ENCODE measurements at regions not wholly inside any gene's neighbourhood (a gene's known extent, or its start where the extent isn't known, plus 50 kb on each side); places are given as distances from the start of the nearest gene placed in this dataset.

GRCh38 chr2:177014946-177015345 lies 197.6 kb upstream of the HNRNPA3 start:
- CTCF ChIA-PET (ENCODE audit: low intra/inter-chr PET ratio, low total read pairs): no interaction called here
- ATAC-seq: no peak
- Histone ChIP-seq H3K9me3 (ENCODE audit: low read length) (no peaks in the 10 kb centered on the region), H3K36me3 (replicated peaks in 1 of 2; ENCODE audit: control insufficient read depth in 1 of 2, insufficient read depth in 2 of 2, low read length in 2 of 2) (no peaks in the 10 kb centered on the region), H3K4me2 (ENCODE audit: low read depth, low read length) (no peak overlapping the region), H3K79me2 (ENCODE audit: insufficient read depth, low read length) (no peaks in the 10 kb centered on the region), H3K27me3 (ENCODE audit: control insufficient read depth in 1 of 2, insufficient read depth in 2 of 2, low read length in 2 of 2) (no peaks in the 10 kb centered on the region), H3K4me1 (ENCODE audit: insufficient read depth, low read length) (no peaks in the 10 kb centered on the region), H3K4me3 (replicated peaks in 1 of 3; ENCODE audit: insufficient read depth in 1 of 3, low read depth in 2 of 3, low read length in 3 of 3) (no peak overlapping the region), H2AFZ (ENCODE audit: low read length) (no peak overlapping the region), H3K9ac (ENCODE audit: insufficient read depth, low read depth, low read length) (no peak overlapping the region), H3K27ac (ENCODE audit: extremely low read length, insufficient read depth, low read length) (no peak overlapping the region), H4K20me1 (ENCODE audit: insufficient read depth, low read length) (no peaks in the 10 kb centered on the region)
- DNase-seq (ENCODE audit: low spot score): no peak
- TF ChIP-seq ZNF878 (CRISPR knock-in tag; IDR thresholded peaks at IDR 0.05): no peak
- TF ChIP-seq TFDP2 (CRISPR knock-in tag; IDR thresholded peaks at IDR 0.05): no peak
- no peak for TF ChIP-seq ISX (CRISPR knock-in tag; conservative IDR thresholded peaks at IDR 0.05)
- TF ChIP-seq ATF7-NPFF (CRISPR knock-in tag; IDR thresholded peaks at IDR 0.05; ENCODE audit: low read depth): no peak
- intact Hi-C loops (cut with micrococcal nuclease; ENCODE audit: unreplicated experiment): no loop called here
- POLR2A ChIA-PET: no interaction called here
- in situ Hi-C loops (cut with HindIII; ENCODE audit: extremely low pct_ligation_motif_present, low pct_unique_long_range_greater_than_20kb): no loop called here
- no TSS peak for BruUV-seq (replicated peaks)
- FAIRE-seq: no peak

GRCh38 chr2:177015356-177015923 lies 197.2 kb upstream of the HNRNPA3 start:
- ChIA-PET CTCF (ENCODE audit: low intra/inter-chr PET ratio, low total read pairs) (no interaction called here), POLR2A (no interaction called here)
- Histone ChIP-seq H4K20me1 (ENCODE audit: insufficient read depth, low read length) (no peaks in the 10 kb centered on the region), H3K27ac (ENCODE audit: extremely low read length, insufficient read depth, low read length) (no peak overlapping the region), H3K9me3 (ENCODE audit: low read length) (no peaks in the 10 kb centered on the region), H3K27me3 (ENCODE audit: control insufficient read depth in 1 of 2, insufficient read depth in 2 of 2, low read length in 2 of 2) (no peaks in the 10 kb centered on the region), H3K4me1 (ENCODE audit: insufficient read depth, low read length) (no peaks in the 10 kb centered on the region), H3K36me3 (replicated peaks in 1 of 2; ENCODE audit: control insufficient read depth in 1 of 2, insufficient read depth in 2 of 2, low read length in 2 of 2) (no peaks in the 10 kb centered on the region), H3K4me3 (replicated peaks in 1 of 3; ENCODE audit: insufficient read depth in 1 of 3, low read depth in 2 of 3, low read length in 3 of 3) (no peak overlapping the region), H3K79me2 (ENCODE audit: insufficient read depth, low read length) (no peaks in the 10 kb centered on the region), H3K9ac (ENCODE audit: insufficient read depth, low read depth, low read length) (no peak overlapping the region), H3K4me2 (ENCODE audit: low read depth, low read length) (no peak overlapping the region), H2AFZ (ENCODE audit: low read length) (no peak overlapping the region)
- DNase-seq (ENCODE audit: low spot score) (no peak), FAIRE-seq (no peak), ATAC-seq (no peak)
- 24% methylated on average over 4 of the region's 4 CpGs for whole genome bisulfite sequencing (ENCODE audit: low lambda C conversion rate)
- no TSS peak for BruUV-seq (replicated peaks)
- in situ Hi-C loops (cut with HindIII; ENCODE audit: extremely low pct_ligation_motif_present, low pct_unique_long_range_greater_than_20kb): no loop called here
- intact Hi-C loops (cut with micrococcal nuclease; ENCODE audit: unreplicated experiment): no loop called here
- TF ChIP-seq ZBTB10 (CRISPR knock-in tag; IDR thresholded peaks at IDR 0.05; ENCODE audit: borderline replicate concordance) (no peak), CERS6 (CRISPR knock-in tag; IDR thresholded peaks at IDR 0.05) (no peak), CBX1 (IDR thresholded peaks at IDR 0.05; ENCODE audit: low read depth) (no peak), KLF9 (CRISPR knock-in tag; IDR thresholded peaks at IDR 0.05; ENCODE audit: low read depth) (no peak), NFKBIZ (CRISPR knock-in tag; IDR thresholded peaks at IDR 0.05) (no peak), GTF2F1 (IDR thresholded peaks at IDR 0.05; ENCODE audit: low read length) (no peak), ZNF580 (CRISPR knock-in tag; IDR thresholded peaks at IDR 0.05; ENCODE audit: borderline replicate concordance, low read depth) (no peak), ZBTB3 (CRISPR knock-in tag; IDR thresholded peaks at IDR 0.05; ENCODE audit: borderline replicate concordance, low read depth) (no peak), ZNF501 (CRISPR knock-in tag; IDR thresholded peaks at IDR 0.05) (no peak)

Measured in HepG2 (cell line).